ENCODE measurements at regions not wholly inside any gene's neighbourhood (a gene's known extent, or its start where the extent isn't known, plus 50 kb on each side); places are given as distances from the start of the nearest gene placed in this dataset.

GRCh38 chr10:118957443-118957825, 72.1 kb upstream of the NANOS1 start:
- Histone ChIP-seq H2BK15ac (replicated peaks; ENCODE audit: low read depth) (no peak overlapping the region), H3K27me3 (ENCODE audit: insufficient read depth, low read length, poor library complexity) (no peaks in the 10 kb centered on the region), H3K23ac (ENCODE audit: low read length) (no peak overlapping the region), H4K5ac (ENCODE audit: low read length) (no peak overlapping the region), H3K4me1 (ENCODE audit: control insufficient read depth, low read depth, low read length) (no peaks in the 10 kb centered on the region), H3K79me1 (ENCODE audit: low read length) (no peaks in the 10 kb centered on the region), H3K79me2 (ENCODE audit: control insufficient read depth, insufficient read depth, low read length) (no peaks in the 10 kb centered on the region), H3K4me2 (ENCODE audit: low read length) (no peak overlapping the region), H3K36me3 (ENCODE audit: control insufficient read depth, insufficient read depth, low read length) (no peaks in the 10 kb centered on the region), H2BK120ac (ENCODE audit: low read depth, low read length) (no peak overlapping the region), H4K8ac (ENCODE audit: low read depth, low read length) (no peak overlapping the region), H3K18ac (ENCODE audit: low read length) (no peak overlapping the region), H2AK5ac (ENCODE audit: low read length) (no peak overlapping the region), H3K4me3 (ENCODE audit: low read length) (no peak overlapping the region), H3K9ac (ENCODE audit: low read length) (no peak overlapping the region), H3K27ac (ENCODE audit: low read depth, low read length) (no peak overlapping the region), H3K4ac (ENCODE audit: low read depth, low read length) (no peak overlapping the region), H3K56ac (ENCODE audit: low read length) (no peak overlapping the region), H2BK5ac (ENCODE audit: low read length) (no peak overlapping the region)
- no CpG with 5 or more reads among the region's 5 CpGs for WGBS (ENCODE audit: extremely low coverage, insufficient coverage, low lambda C conversion rate)
- DNase-seq = no peak

GRCh38 chr10:118957966-118958365, 71.5 kb upstream of the NANOS1 start:
- no CpG with 5 or more reads among the region's 12 CpGs for WGBS (ENCODE audit: extremely low coverage, insufficient coverage, low lambda C conversion rate)
- DNase-seq = no peak
- no peaks in the 10 kb centered on the region for H3K79me2 ChIP-seq (ENCODE audit: control insufficient read depth, insufficient read depth, low read length)
- no peak overlapping the region for H3K27ac ChIP-seq (ENCODE audit: low read depth, low read length)
- H3K23ac ChIP-seq (ENCODE audit: low read length) = no peak overlapping the region
- H3K56ac ChIP-seq (ENCODE audit: low read length) = no peak overlapping the region
- no peaks in the 10 kb centered on the region for H3K36me3 ChIP-seq (ENCODE audit: control insufficient read depth, insufficient read depth, low read length)
- no peak overlapping the region for H2AK5ac ChIP-seq (ENCODE audit: low read length)
- H3K4me1 ChIP-seq (ENCODE audit: control insufficient read depth, low read depth, low read length) = no peaks in the 10 kb centered on the region
- H3K27me3 ChIP-seq (ENCODE audit: insufficient read depth, low read length, poor library complexity) = no peaks in the 10 kb centered on the region
- no peak overlapping the region for H2BK5ac ChIP-seq (ENCODE audit: low read length)
- no peak overlapping the region for H3K9ac ChIP-seq (ENCODE audit: low read length)
- H2BK120ac ChIP-seq (ENCODE audit: low read depth, low read length) = no peak overlapping the region
- no peak overlapping the region for H3K4me3 ChIP-seq (ENCODE audit: low read length)
- no peak overlapping the region for H2BK15ac ChIP-seq (replicated peaks; ENCODE audit: low read depth)
- H3K4me2 ChIP-seq (ENCODE audit: low read length) = no peak overlapping the region
- no peak overlapping the region for H3K18ac ChIP-seq (ENCODE audit: low read length)
- H3K4ac ChIP-seq (ENCODE audit: low read depth, low read length) = no peak overlapping the region
- no peaks in the 10 kb centered on the region for H3K79me1 ChIP-seq (ENCODE audit: low read length)
- no peak overlapping the region for H4K8ac ChIP-seq (ENCODE audit: low read depth, low read length)
- H4K5ac ChIP-seq (ENCODE audit: low read length) = no peak overlapping the region

- DNase-seq = no peak
- H3K79me1 ChIP-seq (ENCODE audit: low read length) = no peaks in the 10 kb centered on the region
Measured at GRCh38 chr10:118958559-118958958, 71.0 kb upstream of the NANOS1 start.

DNA sequence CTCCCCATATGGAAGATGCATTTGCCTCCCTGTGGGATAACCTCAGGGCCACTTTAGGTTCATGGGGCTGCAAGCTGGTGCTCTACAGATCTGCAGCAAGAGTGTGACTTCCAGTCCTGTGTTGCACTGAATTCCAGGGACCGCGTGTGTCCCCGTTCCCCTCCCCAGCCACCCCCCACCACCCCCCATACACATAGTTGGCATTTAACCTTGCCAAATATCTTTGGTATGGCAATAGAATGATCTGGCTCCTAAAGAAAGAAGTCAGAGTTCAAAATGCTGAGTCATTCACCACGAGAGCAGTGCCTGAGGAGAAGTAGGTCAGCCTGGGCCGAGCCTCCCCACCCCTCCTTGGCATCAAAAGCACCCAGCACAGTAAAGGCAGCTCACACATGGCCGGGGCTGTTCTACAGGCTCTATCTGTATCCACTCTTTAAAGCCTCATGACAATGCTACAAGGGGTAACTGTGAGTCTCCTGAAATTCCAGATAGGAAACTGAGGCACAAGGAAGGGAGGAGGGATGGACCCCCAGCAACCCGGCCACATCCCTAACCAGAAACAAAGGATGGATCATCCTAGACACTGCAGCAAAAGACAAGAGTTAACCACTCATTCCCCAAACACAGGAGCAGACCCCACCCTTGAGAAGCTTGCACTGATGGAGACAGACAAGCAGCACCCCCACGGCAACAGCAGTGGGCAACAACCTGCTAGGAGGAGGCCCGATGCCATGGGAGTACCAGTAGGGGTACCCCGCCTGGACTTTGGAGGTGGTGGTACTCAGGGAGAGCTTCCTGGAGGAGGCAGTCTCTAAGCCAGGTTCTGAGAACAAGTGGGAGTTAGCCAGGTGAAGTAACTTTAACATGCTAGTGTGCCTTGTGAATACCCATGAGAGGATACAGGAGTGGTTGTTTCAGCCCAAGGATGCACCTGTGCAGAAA, 70.3 kb upstream of the NANOS1 start:
- Histone ChIP-seq H3K27me3 (ENCODE audit: insufficient read depth, low read length, poor library complexity) (no peaks in the 10 kb centered on the region), H4K5ac (ENCODE audit: low read length) (no peak overlapping the region), H3K4me1 (ENCODE audit: control insufficient read depth, low read depth, low read length) (no peaks in the 10 kb centered on the region), H2BK5ac (ENCODE audit: low read length) (peak overlapping the region; percentile 17), H4K8ac (ENCODE audit: low read depth, low read length) (no peak overlapping the region), H3K79me2 (ENCODE audit: control insufficient read depth, insufficient read depth, low read length) (no peaks in the 10 kb centered on the region), H3K9ac (ENCODE audit: low read length) (no peak overlapping the region), H3K27ac (ENCODE audit: low read depth, low read length) (no peak overlapping the region), H2BK120ac (ENCODE audit: low read depth, low read length) (no peak overlapping the region), H3K36me3 (ENCODE audit: control insufficient read depth, insufficient read depth, low read length) (no peaks in the 10 kb centered on the region), H3K4ac (ENCODE audit: low read depth, low read length) (peak overlapping the region; percentile 63), H3K79me1 (ENCODE audit: low read length) (no peaks in the 10 kb centered on the region), H3K4me2 (ENCODE audit: low read length) (no peak overlapping the region), H3K4me3 (ENCODE audit: low read length) (no peak overlapping the region), H3K56ac (ENCODE audit: low read length) (peak overlapping the region; percentile 56), H2BK15ac (replicated peaks; ENCODE audit: low read depth) (no peak overlapping the region), H3K23ac (ENCODE audit: low read length) (no peak overlapping the region), H3K18ac (ENCODE audit: low read length) (no peak overlapping the region), H2AK5ac (ENCODE audit: low read length) (no peak overlapping the region)
- whole genome bisulfite sequencing (ENCODE audit: extremely low coverage, insufficient coverage, low lambda C conversion rate) = no CpG with 5 or more reads among the region's 10 CpGs
- peak; percentile 74 for DNase-seq

More at GRCh38 chr10:118958559-118958958, 71.0 kb upstream of the NANOS1 start:
- Histone ChIP-seq H3K4me3 (ENCODE audit: low read length) (no peak overlapping the region), H4K8ac (ENCODE audit: low read depth, low read length) (no peak overlapping the region), H3K23ac (ENCODE audit: low read length) (no peak overlapping the region), H2BK120ac (ENCODE audit: low read depth, low read length) (peak overlapping the region; percentile 16), H2AK5ac (ENCODE audit: low read length) (no peak overlapping the region), H3K56ac (ENCODE audit: low read length) (peak overlapping the region; percentile 56), H3K4ac (ENCODE audit: low read depth, low read length) (peak overlapping the region; percentile 63), H3K9ac (ENCODE audit: low read length) (no peak overlapping the region), H2BK15ac (replicated peaks; ENCODE audit: low read depth) (no peak overlapping the region), H4K5ac (ENCODE audit: low read length) (no peak overlapping the region), H3K27me3 (ENCODE audit: insufficient read depth, low read length, poor library complexity) (no peaks in the 10 kb centered on the region), H3K27ac (ENCODE audit: low read depth, low read length) (no peak overlapping the region), H3K4me2 (ENCODE audit: low read length) (no peak overlapping the region), H3K4me1 (ENCODE audit: control insufficient read depth, low read depth, low read length) (no peaks in the 10 kb centered on the region), H2BK5ac (ENCODE audit: low read length) (no peak overlapping the region), H3K18ac (ENCODE audit: low read length) (no peak overlapping the region), H3K79me2 (ENCODE audit: control insufficient read depth, insufficient read depth, low read length) (no peaks in the 10 kb centered on the region), H3K36me3 (ENCODE audit: control insufficient read depth, insufficient read depth, low read length) (no peaks in the 10 kb centered on the region)
- no CpG with 5 or more reads among the region's 5 CpGs for WGBS (ENCODE audit: extremely low coverage, insufficient coverage, low lambda C conversion rate)

DNA sequence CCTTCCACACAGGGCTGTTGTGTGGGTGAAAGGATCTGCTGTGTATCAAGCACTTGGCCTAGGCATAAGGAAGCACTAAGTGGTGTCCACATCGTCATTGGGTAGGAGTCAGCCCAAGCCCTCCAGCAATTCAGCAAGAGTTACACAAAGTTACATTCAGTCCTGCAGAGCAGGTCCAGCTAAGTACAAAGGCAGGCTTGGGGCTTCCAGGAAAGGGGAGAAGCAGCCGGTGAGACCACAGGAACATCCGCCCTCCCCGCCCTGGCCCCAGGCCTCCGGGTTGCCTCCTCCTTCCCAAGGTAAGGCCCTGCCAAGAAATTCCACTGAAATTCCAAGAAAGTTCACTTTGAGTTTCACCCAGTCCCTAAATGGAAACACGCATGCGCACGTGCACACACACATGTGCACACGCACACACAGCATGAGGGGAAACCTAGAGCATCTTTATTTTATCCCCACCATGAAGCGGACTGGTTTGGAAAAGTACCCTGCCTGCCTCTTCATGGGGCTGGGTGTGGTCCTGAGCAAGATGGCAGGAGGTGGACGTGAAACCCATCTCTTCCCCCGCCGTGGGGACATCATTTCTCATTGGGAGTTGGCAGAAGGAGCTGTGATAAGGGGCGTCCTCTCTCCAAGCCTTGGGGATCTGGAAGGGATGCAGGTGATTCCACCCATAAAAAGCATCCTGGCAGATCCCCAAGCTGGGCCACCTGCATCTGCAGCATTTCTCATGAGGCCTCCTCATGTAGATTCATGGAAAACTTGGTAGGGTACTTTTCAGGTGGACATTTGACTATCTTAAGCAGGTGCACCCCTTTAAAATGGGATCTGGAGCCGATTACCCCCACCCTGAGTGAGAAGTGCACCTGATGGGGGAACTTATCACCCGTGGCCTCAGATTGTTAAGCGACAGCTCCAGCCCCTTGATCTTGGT, 69.1 kb upstream of the NANOS1 start:
- no peaks in the 10 kb centered on the region for H3K79me2 ChIP-seq (ENCODE audit: control insufficient read depth, insufficient read depth, low read length)
- H3K4me3 ChIP-seq (ENCODE audit: low read length) = no peak overlapping the region
- H3K23ac ChIP-seq (ENCODE audit: low read length) = no peak overlapping the region
- no peak overlapping the region for H2BK120ac ChIP-seq (ENCODE audit: low read depth, low read length)
- no CpG with 5 or more reads among the region's 17 CpGs for WGBS (ENCODE audit: extremely low coverage, insufficient coverage, low lambda C conversion rate)
- no peak overlapping the region for H3K18ac ChIP-seq (ENCODE audit: low read length)
- no peak overlapping the region for H3K56ac ChIP-seq (ENCODE audit: low read length)
- no peak overlapping the region for H4K5ac ChIP-seq (ENCODE audit: low read length)
- no peak overlapping the region for H4K8ac ChIP-seq (ENCODE audit: low read depth, low read length)
- no peak overlapping the region for H3K9ac ChIP-seq (ENCODE audit: low read length)
- no peak overlapping the region for H2BK15ac ChIP-seq (replicated peaks; ENCODE audit: low read depth)
- no peaks in the 10 kb centered on the region for H3K36me3 ChIP-seq (ENCODE audit: control insufficient read depth, insufficient read depth, low read length)
- no peak overlapping the region for H2BK5ac ChIP-seq (ENCODE audit: low read length)
- H2AK5ac ChIP-seq (ENCODE audit: low read length) = peak overlapping the region; percentile 45
- no peak for DNase-seq
- no peaks in the 10 kb centered on the region for H3K27me3 ChIP-seq (ENCODE audit: insufficient read depth, low read length, poor library complexity)
- H3K4me1 ChIP-seq (ENCODE audit: control insufficient read depth, low read depth, low read length) = no peaks in the 10 kb centered on the region
- no peaks in the 10 kb centered on the region for H3K79me1 ChIP-seq (ENCODE audit: low read length)
- H3K4me2 ChIP-seq (ENCODE audit: low read length) = no peak overlapping the region
- H3K27ac ChIP-seq (ENCODE audit: low read depth, low read length) = no peak overlapping the region
- H3K4ac ChIP-seq (ENCODE audit: low read depth, low read length) = no peak overlapping the region

All from mesendoderm (in vitro differentiated cells).